ENCODE measurements at regions not wholly inside any gene's neighbourhood (a gene's known extent, or its start where the extent isn't known, plus 50 kb on each side); places are given as distances from the start of the nearest gene placed in this dataset.

DNA sequence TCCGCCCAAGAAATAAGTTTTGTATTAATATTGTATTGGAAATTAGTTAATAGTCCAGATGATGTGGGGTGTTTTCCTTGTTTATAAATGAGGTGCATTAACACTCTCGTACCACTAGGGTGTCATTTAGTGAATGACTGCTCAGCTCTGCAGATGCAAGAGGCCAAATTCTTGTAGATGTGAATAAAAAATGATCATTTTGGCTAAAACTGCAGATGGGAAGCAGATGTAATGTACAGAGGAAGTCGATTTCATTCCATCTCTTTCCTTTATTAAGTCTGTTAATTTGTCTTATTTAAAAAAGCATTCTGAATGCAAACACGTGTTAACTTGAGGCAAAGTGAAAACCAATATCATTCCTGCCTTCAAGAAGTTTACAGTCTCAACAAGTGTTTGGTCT lies 108.1 kb downstream of the DHX15 start:
- H3K4me1 ChIP-seq (ENCODE audit: control insufficient read depth, insufficient read depth, low read length), result peaks cover 18% of the 10 kb centered on the region
- no peaks in the 10 kb centered on the region for H3K9me3 ChIP-seq (ENCODE audit: control insufficient read depth, insufficient read depth, low read length)
- no peak overlapping the region for H3K27ac ChIP-seq (ENCODE audit: low read length)
- H3K9me3 Mint-ChIP-seq, result no peaks in the 10 kb centered on the region
- ATAC-seq (no peak), DNase-seq (peak in 1 of 2 donors; percentile 26)
- H3K36me3 Mint-ChIP-seq, result no peaks in the 10 kb centered on the region
- peaks cover 4% of the 10 kb centered on the region for H3K27me3 ChIP-seq (ENCODE audit: control insufficient read depth, insufficient read depth, low read length)
- no peak overlapping the region for H3K4me3 ChIP-seq (ENCODE audit: low read length)
- no peak overlapping the region for H3K27ac Mint-ChIP-seq
- WGBS (ENCODE audit: insufficient coverage), result 34% methylated on average over 2 of the region's 4 CpGs
- peak overlapping the region; percentile 54 for H3K4me3 Mint-ChIP-seq
- H3K4me1 Mint-ChIP-seq, result peaks cover 19 to 22% of the 10 kb centered on the region in 2 donors
- no peaks in the 10 kb centered on the region for H3K36me3 ChIP-seq (ENCODE audit: control insufficient read depth, insufficient read depth, low read length)
- intact Hi-C loops (cut with micrococcal nuclease), result no loop called here
- TF ChIP-seq CTCF (IDR thresholded peaks at IDR 0.05), result peak; percentile 69
- H3K27me3 Mint-ChIP-seq (ENCODE audit: low read depth in 2 of 2), result peaks cover 40 to 47% of the 10 kb centered on the region in 2 donors

DNA sequence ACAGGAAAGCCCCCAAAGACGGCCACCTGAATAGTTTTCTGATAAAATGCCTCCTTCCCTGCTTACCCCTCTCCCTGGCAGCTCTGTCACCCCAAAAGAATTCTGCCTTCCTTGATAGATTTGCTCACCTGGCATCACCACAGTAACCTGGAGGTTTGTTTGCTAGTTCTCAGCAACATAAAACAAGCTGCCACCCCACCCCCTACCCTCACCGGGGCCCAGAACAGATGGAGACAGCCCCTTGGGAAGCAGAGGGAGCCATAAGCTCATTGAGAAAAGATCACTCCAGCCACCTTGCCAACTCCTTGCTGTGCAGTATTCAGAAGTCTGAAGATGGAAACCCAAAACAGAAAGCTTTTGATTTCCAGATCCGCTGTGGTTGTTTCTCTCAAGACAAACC lies 108.6 kb downstream of the DHX15 start:
- DNase-seq (no peak), ATAC-seq (no peak)
- no peaks in the 10 kb centered on the region for H3K9me3 ChIP-seq (ENCODE audit: control insufficient read depth, insufficient read depth, low read length)
- no peak for TF ChIP-seq CTCF (IDR thresholded peaks at IDR 0.05)
- Mint-ChIP-seq H3K4me3 (peak overlapping the region; percentile 54), H3K27me3 (ENCODE audit: low read depth in 2 of 2) (peaks cover 42 to 46% of the 10 kb centered on the region in 2 donors), H3K27ac (no peak overlapping the region), H3K36me3 (no peaks in the 10 kb centered on the region), H3K9me3 (no peaks in the 10 kb centered on the region), H3K4me1 (peaks cover 21 to 26% of the 10 kb centered on the region in 2 donors)
- no peak overlapping the region for H3K27ac ChIP-seq (ENCODE audit: low read length)
- H3K4me3 ChIP-seq (ENCODE audit: low read length), result no peak overlapping the region
- H3K4me1 ChIP-seq (ENCODE audit: control insufficient read depth, insufficient read depth, low read length), result peaks cover 22% of the 10 kb centered on the region
- WGBS (ENCODE audit: insufficient coverage), result 77% methylated on average over 3 of the region's 3 CpGs
- intact Hi-C loops (cut with micrococcal nuclease), result no loop called here
- peaks cover 6% of the 10 kb centered on the region for H3K27me3 ChIP-seq (ENCODE audit: control insufficient read depth, insufficient read depth, low read length)
- H3K36me3 ChIP-seq (ENCODE audit: control insufficient read depth, insufficient read depth, low read length), result no peaks in the 10 kb centered on the region

GRCh38 chr4:24473309-24473721 lies 111.0 kb downstream of the DHX15 start:
- ATAC-seq, result no peak
- peaks cover 37 to 39% of the 10 kb centered on the region in 2 donors for H3K4me1 Mint-ChIP-seq
- intact Hi-C loops (cut with micrococcal nuclease), result loop anchor here (5.0 kb wide), 1 partner anchor 109 kb away; the partner anchor contains the start of gene DHX15
- no peak overlapping the region for H3K4me3 ChIP-seq (ENCODE audit: low read length)
- H3K27me3 Mint-ChIP-seq (ENCODE audit: low read depth in 2 of 2), result peaks cover 55 to 58% of the 10 kb centered on the region in 2 donors
- H3K4me3 Mint-ChIP-seq, result peak overlapping the region; percentile 84
- TF ChIP-seq CTCF (IDR thresholded peaks at IDR 0.05), result no peak
- 2% methylated on average over 13 of the region's 13 CpGs for WGBS (ENCODE audit: insufficient coverage)
- no peaks in the 10 kb centered on the region for H3K9me3 Mint-ChIP-seq
- H3K36me3 ChIP-seq (ENCODE audit: control insufficient read depth, insufficient read depth, low read length), result no peaks in the 10 kb centered on the region
- peaks cover 30% of the 10 kb centered on the region for H3K4me1 ChIP-seq (ENCODE audit: control insufficient read depth, insufficient read depth, low read length)
- H3K27me3 ChIP-seq (ENCODE audit: control insufficient read depth, insufficient read depth, low read length), result peaks cover 17% of the 10 kb centered on the region
- no peaks in the 10 kb centered on the region for H3K36me3 Mint-ChIP-seq
- no peak overlapping the region for H3K27ac ChIP-seq (ENCODE audit: low read length)
- peak in 1 of 2 donors; percentile 28 for DNase-seq
- peak overlapping the region; percentile 70 to 82 for H3K27ac Mint-ChIP-seq
- H3K9me3 ChIP-seq (ENCODE audit: control insufficient read depth, insufficient read depth, low read length), result no peaks in the 10 kb centered on the region
